GM19468 (cell line): ENCODE measurements at regions not wholly inside any gene's neighbourhood (a gene's known extent, or its start where the extent isn't known, plus 50 kb on each side); places are given as distances from the start of the nearest gene placed in this dataset.

Source experiments
- ATAC-seq: cut with Tn5 transposase; IDR thresholded peaks from one replicate; pipeline ENCODE4 v1.9.1; 2021; ENCODE audit warnings: mild to moderate bottlenecking, moderate library complexity, moderate number of reproducible peaks; ENCODE audit not compliant: unreplicated experiment; ENCODE audit errors: extremely low read depth

GRCh38 chr7:106430103-106430502 is 145.3 kb upstream of the NAMPT start:
- ATAC-seq: no peak

- no peak for ATAC-seq
Observed at GRCh38 chr7:106426803-106427202, 142.0 kb upstream of the NAMPT start.

GRCh38 chr7:106425017-106425719 is 140.4 kb upstream of the NAMPT start:
- ATAC-seq: peak; percentile 85

GRCh38 chr7:106424476-106425016 is 139.8 kb upstream of the NAMPT start:
- no peak for ATAC-seq

GRCh38 chr7:106423821-106424475 is 139.2 kb upstream of the NAMPT start:
- no peak for ATAC-seq

GRCh38 chr7:106423111-106423510 is 138.3 kb upstream of the NAMPT start:
- no peak for ATAC-seq

GRCh38 chr7:106421181-106421762 is 136.5 kb upstream of the NAMPT start:
- ATAC-seq: no peak

GRCh38 chr7:106420736-106421135 is 136.0 kb upstream of the NAMPT start:
- ATAC-seq: no peak

GRCh38 chr7:106420210-106420609 is 135.4 kb upstream of the NAMPT start:
- no peak for ATAC-seq

- ATAC-seq: no peak
Observed at GRCh38 chr7:106419455-106420182, 134.8 kb upstream of the NAMPT start.

GRCh38 chr7:106418526-106418925 is 133.7 kb upstream of the NAMPT start:
- ATAC-seq: no peak

- no peak for ATAC-seq
Observed at GRCh38 chr7:106418094-106418493, 133.3 kb upstream of the NAMPT start.

- no peak for ATAC-seq
Observed at GRCh38 chr7:106417273-106417902, 132.6 kb upstream of the NAMPT start.

- no peak for ATAC-seq
Observed at GRCh38 chr7:106416430-106416829, 131.6 kb upstream of the NAMPT start.

GRCh38 chr7:106415433-106415832 is 130.7 kb upstream of the NAMPT start:
- no peak for ATAC-seq

GRCh38 chr7:106413446-106413845 is 128.7 kb upstream of the NAMPT start:
- no peak for ATAC-seq

GRCh38 chr7:106405697-106406141 is 120.9 kb upstream of the NAMPT start:
- no peak for ATAC-seq

GRCh38 chr7:106402898-106403297 is 118.1 kb upstream of the NAMPT start:
- ATAC-seq: no peak

- ATAC-seq: no peak
Observed at GRCh38 chr7:106400923-106401322, 116.1 kb upstream of the NAMPT start.

GRCh38 chr7:106398786-106399185 is 114.0 kb upstream of the NAMPT start:
- no peak for ATAC-seq
